SK-N-SH treated with all-trans-retinoic acid at 6 μM for 48 hours (cell line): ENCODE measurements at regions not wholly inside any gene's neighbourhood (a gene's known extent, or its start where the extent isn't known, plus 50 kb on each side); places are given as distances from the start of the nearest gene placed in this dataset.

Experiments
- CREB5 ChIP-seq: fragments of 250-450 bp; sonication (Bioruptor Pico); IDR thresholded peaks from 2 replicates; pipeline ENCODE4 v1.5.1; 2020; ENCODE audit warnings: low read depth, mild to moderate bottlenecking, moderate library complexity
- CSRNP3 ChIP-seq: fragments of 250-450 bp; sonication (Bioruptor Pico); IDR thresholded peaks from 2 replicates; pipeline ENCODE4 v1.5.1; 2021; ENCODE audit warnings: mild to moderate bottlenecking, moderate library complexity
- ESRRG ChIP-seq: fragments of 250-450 bp; sonication (Bioruptor Pico); IDR thresholded peaks from 2 replicates; pipeline ENCODE4 v1.6.1; 2021; ENCODE audit warnings: mild to moderate bottlenecking
- OSR1 ChIP-seq: fragments of 250-450 bp; sonication (Bioruptor Pico); IDR thresholded peaks from 2 replicates; pipeline ENCODE4 v1.8.0; 2022; ENCODE audit warnings: moderate library complexity, mild to moderate bottlenecking, inconsistent platforms
- PATZ1 ChIP-seq: fragments of 250-450 bp; sonication (Bioruptor Pico); IDR thresholded peaks from 2 replicates; pipeline ENCODE4 v1.8.0; 2020; ENCODE audit warnings: mild to moderate bottlenecking, moderate library complexity, borderline replicate concordance
- PPARA ChIP-seq: fragments of 250-450 bp; sonication (Bioruptor Pico); IDR thresholded peaks from 2 replicates; pipeline ENCODE4 v1.5.0; 2020; ENCODE audit warnings: mild to moderate bottlenecking, borderline replicate concordance
- SNAI2 ChIP-seq: fragments of 250-450 bp; sonication (Bioruptor Pico); IDR thresholded peaks from 2 replicates; pipeline ENCODE4 v1.5.0; 2020; ENCODE audit warnings: mild to moderate bottlenecking, moderate library complexity
- TOX ChIP-seq: fragments of 250-450 bp; sonication (Bioruptor Pico); IDR thresholded peaks from 2 replicates; pipeline ENCODE4 v1.8.0; 2021; ENCODE audit warnings: mild to moderate bottlenecking, moderate library complexity, borderline replicate concordance
- ZFP3 ChIP-seq: fragments of 250-450 bp; sonication (Bioruptor Pico); IDR thresholded peaks from 2 replicates; pipeline ENCODE4 v1.5.0; 2020; ENCODE audit warnings: mild to moderate bottlenecking, moderate library complexity
- ZFP30 ChIP-seq: fragments of 450-650 bp; formaldehyde crosslinking; IDR thresholded peaks from 2 replicates; pipeline ENCODE4 v1.5.0; 2022; ENCODE audit warnings: mild to moderate bottlenecking, moderate library complexity
- ZNF565 ChIP-seq: fragments of 450-650 bp; formaldehyde crosslinking; conservative IDR thresholded peaks from 2 replicates; pipeline ENCODE4 v1.5.0; 2020; ENCODE audit warnings: low read depth, mild to moderate bottlenecking, moderate library complexity
- ZNF70 ChIP-seq: fragments of 450-650 bp; formaldehyde crosslinking; IDR thresholded peaks from 2 replicates; pipeline ENCODE4 v1.5.0; 2020; ENCODE audit warnings: mild to moderate bottlenecking, moderate library complexity
- TF ChIP-seq, protein P1 (sequence below): fragments of 250-450 bp; sonication (Bioruptor Pico); IDR thresholded peaks from 2 replicates; pipeline ENCODE4 v1.5.0; 2020; ENCODE audit warnings: mild to moderate bottlenecking, moderate library complexity

DNA sequence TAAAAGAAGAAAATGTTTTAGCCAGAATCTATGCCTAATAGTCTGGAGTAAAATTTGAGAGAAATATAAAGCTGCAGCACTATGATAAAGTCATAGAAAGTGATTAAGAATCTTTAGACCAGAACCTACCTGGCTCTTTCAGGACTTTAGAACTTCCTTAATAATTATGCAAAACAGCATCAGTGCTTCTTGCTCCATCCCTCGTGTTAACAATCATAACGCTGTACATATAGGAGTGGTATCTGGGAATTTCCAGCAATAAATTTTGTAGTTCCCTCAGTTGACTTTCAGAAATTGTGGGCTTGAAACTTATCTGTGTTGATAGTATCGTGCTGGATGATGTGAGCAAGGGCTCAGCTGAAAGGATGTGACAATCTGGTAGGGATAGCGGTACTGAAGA lies 102.1 kb upstream of the RASGEF1B start:
- TF ChIP-seq PATZ1 (CRISPR knock-in tag) (no peak), CREB5 (CRISPR knock-in tag) (no peak), ZFP3 (CRISPR knock-in tag) (no peak), OSR1 (CRISPR knock-in tag) (no peak), TOX (no peak), PPARA (CRISPR knock-in tag) (no peak), ESRRG (CRISPR knock-in tag) (no peak), ZNF70 (CRISPR knock-in tag) (no peak), SNAI2 (CRISPR knock-in tag) (no peak), ZFP30 (CRISPR knock-in tag) (no peak), ZNF565 (CRISPR knock-in tag) (no peak), CSRNP3 (CRISPR knock-in tag) (no peak)
- TF ChIP-seq, protein P1, sequence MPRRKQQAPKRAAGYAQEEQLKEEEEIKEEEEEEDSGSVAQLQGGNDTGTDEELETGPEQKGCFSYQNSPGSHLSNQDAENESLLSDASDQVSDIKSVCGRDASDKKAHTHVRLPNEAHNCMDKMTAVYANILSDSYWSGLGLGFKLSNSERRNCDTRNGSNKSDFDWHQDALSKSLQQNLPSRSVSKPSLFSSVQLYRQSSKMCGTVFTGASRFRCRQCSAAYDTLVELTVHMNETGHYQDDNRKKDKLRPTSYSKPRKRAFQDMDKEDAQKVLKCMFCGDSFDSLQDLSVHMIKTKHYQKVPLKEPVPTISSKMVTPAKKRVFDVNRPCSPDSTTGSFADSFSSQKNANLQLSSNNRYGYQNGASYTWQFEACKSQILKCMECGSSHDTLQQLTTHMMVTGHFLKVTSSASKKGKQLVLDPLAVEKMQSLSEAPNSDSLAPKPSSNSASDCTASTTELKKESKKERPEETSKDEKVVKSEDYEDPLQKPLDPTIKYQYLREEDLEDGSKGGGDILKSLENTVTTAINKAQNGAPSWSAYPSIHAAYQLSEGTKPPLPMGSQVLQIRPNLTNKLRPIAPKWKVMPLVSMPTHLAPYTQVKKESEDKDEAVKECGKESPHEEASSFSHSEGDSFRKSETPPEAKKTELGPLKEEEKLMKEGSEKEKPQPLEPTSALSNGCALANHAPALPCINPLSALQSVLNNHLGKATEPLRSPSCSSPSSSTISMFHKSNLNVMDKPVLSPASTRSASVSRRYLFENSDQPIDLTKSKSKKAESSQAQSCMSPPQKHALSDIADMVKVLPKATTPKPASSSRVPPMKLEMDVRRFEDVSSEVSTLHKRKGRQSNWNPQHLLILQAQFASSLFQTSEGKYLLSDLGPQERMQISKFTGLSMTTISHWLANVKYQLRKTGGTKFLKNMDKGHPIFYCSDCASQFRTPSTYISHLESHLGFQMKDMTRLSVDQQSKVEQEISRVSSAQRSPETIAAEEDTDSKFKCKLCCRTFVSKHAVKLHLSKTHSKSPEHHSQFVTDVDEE (CRISPR knock-in tag), result no peak
